ENCODE measurements at regions not wholly inside any gene's neighbourhood (a gene's known extent, or its start where the extent isn't known, plus 50 kb on each side); places are given as distances from the start of the nearest gene placed in this dataset.

DNA sequence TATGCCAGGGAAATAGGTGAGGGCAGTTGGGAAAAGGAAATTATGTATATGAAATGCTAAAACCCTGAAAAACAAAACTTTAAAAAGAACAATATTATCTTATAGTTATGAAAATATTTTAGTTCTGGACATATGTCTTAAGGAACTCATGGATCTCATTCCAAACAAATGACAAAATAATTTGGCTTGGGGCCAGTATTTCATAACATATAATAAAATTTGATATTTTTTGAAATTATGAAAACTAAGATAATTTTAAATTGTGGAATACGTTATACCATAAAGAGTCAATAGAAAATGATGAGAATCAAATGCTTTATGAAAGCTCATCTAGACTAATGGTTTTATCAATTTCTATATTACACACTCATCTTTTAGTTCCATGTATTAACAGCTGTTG, 173.8 kb upstream of the DCN start:
- DNase-seq (ENCODE audit: low spot score): no peak

DNA sequence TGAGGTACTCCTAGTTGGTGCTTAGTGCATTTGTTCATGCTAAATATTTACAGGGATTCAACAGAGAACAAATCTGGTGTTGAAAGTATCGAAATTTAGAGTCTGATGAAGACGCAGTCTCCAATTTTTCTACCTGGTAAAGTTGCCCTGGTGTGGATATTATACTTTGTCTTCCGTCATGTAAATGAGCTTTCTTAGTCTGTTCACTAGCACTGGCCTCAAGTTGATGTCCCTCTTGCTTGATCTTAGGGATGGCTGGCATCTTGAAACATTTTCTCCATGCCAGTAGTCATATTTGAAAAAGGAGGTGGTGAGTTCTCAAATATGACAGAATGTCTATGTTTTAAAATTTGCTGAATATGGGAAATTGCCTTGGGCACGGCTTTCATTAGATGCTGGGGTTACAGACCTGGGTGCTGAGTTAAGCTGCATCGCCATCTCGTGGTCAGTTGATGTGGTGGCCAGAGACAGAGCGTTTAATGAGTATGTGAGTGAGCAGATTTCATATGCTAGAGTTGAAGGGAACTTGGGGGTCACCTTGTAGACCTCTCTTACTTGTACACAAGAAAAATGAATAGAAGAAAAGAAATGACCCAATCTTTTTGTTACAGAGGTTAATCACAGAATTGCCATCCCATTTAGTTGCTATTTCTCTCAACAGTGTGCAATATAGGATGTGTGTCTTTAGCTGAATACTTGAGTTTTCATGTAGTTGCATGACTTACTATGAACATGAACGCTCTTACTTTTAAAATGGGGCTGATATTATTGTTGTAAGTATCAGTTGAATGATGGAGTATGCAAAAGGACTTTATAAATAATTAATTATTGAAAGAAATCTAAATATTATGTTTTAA, 172.8 kb upstream of the DCN start:
- peak; percentile 73 for DNase-seq (ENCODE audit: low spot score)

DNA sequence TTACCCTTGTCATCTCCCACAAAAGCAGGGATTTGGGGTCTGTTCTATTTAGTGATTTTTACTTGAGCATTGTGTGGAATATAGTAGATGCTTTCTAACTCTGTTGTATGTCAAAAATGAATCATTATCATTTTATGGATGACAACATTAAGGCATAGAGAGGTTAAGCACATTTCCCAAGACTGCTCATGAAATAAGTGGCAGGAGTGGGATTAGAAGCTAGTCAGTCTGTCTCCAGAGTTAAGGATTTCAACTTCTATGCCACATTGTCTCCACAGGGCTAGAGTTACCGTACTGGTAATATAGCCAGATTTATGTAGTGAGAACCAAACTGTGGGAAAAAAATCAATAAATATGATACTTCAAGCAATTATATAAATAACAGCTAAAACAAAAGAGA, 170.6 kb upstream of the DCN start:
- DNase-seq (ENCODE audit: low spot score): no peak

DNA sequence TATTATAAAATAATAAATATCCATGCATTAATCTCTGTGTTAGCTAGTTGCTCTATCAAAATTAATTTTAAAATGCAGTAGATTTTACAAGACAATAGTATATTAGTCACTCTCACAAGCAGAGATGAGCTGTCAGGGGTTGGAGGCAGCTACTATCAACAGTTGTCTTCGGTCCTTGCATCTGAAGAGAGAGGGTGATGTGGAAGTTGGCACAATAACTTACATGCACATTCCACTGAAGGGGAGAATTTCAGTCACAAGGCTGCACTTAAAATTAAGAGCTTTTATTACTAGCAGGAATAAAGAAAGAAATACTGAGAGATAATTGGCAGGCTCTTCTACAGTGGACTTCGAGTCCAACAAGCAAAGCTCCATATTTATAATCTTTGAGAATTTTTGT, 166.9 kb upstream of the DCN start:
- DNase-seq (ENCODE audit: low spot score): no peak

DNA sequence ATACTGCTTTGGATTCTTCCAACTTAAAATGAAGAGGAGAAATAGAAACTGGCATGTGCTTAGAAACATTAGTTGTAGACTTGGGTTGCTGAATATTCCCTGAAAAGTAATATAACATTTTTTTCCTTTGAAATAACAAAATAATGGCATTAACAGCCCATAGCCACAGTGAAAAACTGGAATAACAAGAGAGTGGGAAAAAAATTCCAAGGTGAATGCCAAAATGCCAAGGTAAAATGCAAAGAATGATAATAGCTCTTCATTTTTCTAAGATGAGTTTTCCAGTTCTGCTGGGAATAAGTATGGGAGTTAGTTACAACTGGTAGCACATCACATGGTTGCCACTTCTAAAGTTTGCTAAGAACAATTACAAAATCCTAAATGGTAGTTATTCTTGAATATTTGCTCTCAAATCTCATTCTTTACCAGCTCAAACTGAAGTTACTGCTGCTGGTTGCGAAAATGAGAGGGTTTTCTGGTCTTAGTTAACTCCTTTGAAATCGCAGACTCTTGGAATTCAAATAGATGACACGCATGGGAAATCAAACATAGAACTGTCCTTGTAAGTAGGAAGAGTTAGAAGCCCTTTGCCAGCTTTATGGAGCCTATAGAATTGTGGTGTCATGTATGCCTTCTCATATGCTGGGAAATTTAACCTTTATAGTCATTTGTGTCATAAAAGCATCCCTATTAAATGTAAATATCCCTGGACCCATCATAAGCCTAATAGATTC, 165.0 kb upstream of the DCN start:
- DNase-seq (ENCODE audit: low spot score): no peak

DNA sequence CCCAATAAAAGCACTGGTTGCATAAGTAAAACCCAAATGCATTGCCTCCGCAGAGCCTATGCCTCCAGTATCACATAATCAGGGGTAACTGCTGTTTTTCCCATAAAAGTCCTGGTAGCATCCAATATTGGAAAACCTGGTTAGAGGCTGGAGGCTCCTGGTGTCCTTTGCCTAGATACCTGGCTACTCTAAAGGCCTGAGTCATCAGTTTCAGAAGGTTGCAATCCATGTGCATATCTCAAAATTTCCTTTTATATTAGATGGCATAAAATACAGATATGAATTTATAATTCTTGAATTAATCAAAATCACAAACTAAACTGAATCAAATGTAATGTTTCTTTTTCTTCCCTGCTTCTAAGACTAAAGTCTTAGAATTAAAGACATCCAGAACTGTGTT, 164.2 kb upstream of the DCN start:
- no peak for DNase-seq (ENCODE audit: low spot score)

DNA sequence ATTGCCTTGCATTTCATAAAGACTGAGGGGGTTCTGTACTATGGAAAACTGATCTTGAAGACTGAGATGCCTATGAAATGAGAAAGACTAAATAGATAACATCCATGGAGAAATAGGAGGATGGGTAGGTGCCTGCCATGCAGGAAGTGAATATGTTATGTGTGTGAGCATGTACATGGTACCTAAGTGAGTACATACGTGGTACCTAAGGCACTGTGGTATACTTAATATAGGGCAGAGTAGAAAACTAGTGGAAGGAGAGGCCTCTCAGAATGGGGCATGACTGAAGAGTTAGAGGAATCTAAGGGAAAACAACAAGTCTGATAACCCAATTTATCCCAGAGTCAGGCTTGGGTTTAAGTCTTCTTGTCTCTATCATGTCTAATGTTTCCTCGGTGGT, 161.8 kb upstream of the DCN start:
- no peak for DNase-seq (ENCODE audit: low spot score)

DNA sequence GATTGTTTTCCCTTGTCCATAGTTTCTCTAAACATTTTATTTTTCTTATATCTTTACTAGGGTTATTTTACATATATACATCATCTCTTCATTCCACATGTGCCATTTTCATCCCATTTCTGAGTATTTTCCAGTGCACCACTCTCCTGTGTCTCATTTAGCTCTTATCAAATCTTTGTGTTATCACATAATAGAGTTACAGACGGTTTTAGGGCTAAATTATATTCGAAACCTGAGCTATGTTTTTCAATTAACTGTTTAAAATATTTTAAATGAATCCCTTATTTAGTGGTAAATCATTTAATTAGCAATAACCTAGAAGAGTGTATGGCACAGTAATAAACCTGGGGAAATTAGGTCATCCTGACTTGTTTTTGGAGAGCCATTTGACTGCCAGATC, 160.4 kb upstream of the DCN start:
- no peak for DNase-seq (ENCODE audit: low spot score)

DNA sequence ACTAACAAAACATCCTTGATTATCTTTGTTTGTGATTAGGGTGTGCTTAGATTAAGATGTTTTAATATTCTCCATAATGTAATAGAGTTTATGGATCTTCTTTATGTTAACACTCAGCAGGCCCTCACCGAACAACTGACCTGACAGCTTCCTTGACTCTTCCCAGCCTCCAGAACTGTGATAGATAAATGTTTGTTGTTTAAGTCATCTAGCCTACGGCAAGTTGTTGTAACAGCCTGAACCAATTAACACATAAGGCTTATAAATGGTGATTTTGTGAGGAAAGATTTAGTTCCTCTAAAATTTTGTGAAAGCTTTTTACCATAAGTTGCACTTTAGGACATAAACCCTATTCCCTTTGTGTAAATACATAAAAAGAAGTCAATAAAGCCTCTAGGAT, 156.5 kb upstream of the DCN start:
- no peak for DNase-seq (ENCODE audit: low spot score)

DNA sequence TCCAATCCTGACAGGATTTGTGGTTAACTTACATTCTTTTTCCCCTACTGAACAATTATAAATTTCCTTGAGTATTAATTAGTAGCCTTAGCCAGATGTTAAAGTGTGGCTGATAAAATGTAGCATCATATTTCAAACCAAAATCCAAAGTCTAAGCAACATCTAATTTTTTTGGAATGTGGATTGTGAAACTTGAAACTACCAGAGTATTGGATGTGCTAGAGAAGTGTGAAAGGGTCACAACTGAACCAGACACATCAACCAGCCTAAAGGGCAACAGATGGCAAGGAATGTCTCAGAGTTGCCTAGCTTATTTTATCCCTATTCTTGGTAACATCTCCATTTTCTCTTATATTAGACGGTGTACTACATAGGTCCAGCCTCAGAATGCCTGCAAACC, 153.1 kb upstream of the DCN start:
- no peak for DNase-seq (ENCODE audit: low spot score)

DNA sequence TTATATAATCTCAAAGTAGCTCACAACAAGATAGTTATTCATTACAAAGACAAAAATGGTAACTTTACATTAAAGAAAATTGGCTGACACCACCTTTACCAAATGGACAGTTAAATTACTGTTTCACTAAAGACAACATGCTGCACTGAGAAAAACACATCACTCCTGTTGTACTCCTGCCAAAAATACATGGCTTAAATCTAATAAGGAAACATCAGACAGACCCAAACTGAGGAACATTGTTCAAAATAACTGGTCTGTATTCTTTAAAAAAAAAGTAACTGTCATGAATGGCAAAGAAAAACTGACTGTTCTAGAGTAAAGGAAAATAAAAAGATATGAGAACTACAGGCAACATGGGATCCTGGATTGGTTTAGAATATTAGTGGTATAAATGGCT, 151.3 kb upstream of the DCN start:
- DNase-seq (ENCODE audit: low spot score): no peak

DNA sequence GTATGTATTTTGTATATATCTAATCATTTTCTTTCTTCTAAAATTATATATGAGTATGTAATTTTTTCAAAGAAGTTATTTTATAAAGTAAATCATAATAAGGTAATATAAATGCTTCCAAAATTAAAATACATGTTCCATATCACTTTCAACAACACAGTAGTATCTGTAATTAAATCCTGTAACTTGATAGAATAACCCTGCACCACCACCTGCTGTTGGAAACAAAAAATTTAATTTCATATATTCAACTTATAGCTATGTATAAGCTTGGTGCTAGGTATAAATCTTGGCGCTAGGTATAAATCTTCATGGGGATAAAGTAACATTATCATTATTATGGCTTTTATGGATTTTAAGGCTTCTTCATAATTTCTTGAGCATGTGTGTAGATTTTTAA, 149.7 kb upstream of the DCN start:
- DNase-seq (ENCODE audit: low spot score): no peak

DNA sequence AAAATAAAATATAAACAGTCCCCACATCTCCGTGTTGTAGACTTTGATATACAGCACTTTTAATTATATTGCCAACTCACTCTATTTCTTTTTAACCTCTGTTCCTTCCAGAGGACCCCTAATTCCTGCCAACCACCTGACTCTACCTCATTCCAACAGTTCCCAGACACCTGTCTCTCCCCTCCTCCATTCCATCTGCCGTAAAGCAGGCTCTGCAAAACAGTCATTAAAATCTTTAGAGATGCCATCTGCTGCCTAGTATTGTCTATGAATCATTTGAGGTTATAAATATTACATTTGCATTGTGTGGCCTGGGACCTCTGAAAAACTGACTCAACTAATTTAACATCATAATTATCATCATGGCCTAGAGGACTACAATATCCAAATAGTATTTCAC, 148.8 kb upstream of the DCN start:
- no peak for DNase-seq (ENCODE audit: low spot score)

DNA sequence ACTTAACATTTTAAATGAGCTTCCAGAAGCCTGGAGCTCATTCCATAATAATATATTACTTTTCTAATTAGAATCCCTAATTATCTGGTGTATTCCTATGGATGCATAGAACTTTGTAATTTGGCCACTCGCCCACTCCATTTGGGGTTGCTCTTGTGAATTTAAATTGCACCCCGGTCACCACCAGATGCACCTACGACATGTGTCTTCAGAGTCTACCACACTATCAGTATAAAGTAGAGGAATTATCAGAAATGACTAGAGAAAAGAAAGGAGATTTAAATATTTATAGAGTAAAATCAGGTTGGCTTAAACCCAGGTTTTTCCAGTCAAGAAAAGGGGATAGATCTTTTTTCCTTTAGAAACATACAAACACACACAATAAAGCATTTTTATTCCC, 145.8 kb upstream of the DCN start:
- DNase-seq (ENCODE audit: low spot score): no peak

DNA sequence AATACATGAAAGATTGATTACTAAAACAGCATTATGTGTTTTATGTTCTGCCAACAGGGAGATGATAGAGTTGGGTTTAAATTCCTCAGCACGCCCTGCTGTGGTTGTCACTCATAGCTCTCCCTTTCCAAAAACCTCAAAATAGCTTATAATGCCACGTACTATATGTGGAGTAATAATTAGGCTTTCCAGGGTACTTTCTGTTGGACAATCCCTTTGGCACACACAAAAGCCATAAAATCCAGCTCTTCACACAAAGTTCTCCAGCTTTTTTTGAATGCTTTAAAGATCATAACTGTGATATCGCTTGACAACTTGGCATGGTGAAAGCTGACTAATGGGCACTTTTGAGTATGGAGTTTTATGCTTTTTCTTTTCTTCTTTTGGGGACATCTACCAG, 145.3 kb upstream of the DCN start:
- no peak for DNase-seq (ENCODE audit: low spot score)

DNA sequence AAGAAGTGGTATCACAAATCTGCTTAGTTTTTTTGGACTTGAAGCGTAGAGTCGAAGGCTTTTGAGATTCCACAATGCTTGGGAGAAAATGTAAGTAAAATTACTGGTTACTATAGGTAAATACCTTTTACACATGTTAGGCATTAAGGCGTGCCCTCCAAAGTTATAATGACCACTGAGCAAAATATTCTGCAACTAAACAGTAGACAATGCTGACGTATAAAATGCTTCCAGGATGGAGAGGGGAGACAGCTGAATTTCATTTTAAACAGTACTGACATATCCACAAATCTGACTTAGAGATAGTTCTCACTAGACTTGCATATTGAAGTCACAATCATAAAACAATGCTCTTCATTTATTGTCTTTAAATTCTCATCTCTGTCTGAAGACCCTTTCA, 144.5 kb upstream of the DCN start:
- no peak for DNase-seq (ENCODE audit: low spot score)

DNA sequence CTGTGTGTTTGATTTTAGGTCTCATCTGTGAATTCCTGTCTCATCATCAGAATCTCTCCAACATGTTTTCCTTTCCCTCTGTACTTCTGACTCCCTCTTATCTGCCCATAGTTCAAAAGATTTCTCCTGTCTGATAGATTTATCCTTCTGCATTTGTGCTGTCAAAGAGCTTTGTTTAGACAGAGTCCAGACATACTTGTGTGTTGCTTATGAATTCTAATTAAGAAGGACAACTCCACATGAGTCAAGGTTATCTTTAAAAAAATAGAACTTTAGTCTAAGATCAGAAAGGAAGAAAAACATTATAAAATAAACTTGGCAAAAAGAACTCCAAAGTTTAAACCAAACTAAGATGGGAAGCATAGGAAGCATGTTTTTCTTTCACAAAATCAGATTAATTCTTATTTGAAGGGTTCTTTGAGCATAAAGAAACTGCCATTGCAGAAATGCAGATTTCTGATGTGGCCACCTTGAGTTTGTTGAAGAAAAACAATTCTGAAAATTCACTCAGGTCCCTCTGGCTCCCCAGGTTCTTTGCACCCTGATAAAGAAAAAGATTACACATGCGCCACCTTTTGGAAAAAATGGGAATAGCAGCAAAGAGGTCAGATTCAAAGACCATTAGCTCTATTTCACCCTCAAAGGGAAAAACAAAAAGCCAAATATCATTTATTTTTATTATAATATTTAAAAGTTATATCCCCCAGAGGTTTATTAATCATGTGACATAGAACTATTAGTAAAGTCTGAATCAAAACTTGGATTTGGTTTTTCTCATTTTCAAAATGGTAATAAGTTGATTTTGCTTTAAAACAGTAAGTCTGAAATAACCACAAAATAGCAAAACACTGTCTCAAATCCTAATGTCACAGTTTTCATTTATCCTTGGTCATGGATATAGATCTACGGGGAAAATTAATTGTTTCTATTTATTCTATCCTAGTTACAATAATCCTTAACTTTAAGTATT, 143.7 kb upstream of the DCN start:
- peak; percentile 60 for DNase-seq (ENCODE audit: low spot score)

DNA sequence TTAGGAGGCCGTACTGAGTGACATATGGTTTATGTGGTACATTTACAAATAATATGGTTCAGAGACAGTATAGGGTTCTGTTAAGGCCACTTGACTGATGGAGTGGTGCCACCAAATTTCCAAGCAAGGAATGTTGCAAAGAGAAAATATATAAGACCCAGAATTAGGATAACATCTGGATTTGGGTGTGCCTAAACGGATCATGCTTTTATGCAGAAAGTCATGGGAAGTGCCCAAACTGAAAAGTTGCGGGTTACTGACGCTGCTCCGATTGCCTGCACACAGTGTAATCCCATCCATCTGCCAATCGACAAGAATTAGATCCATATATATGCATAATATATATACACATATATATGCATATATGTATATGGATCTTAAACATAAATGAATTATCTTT, 138.4 kb upstream of the DCN start:
- DNase-seq (ENCODE audit: low spot score): no peak

DNA sequence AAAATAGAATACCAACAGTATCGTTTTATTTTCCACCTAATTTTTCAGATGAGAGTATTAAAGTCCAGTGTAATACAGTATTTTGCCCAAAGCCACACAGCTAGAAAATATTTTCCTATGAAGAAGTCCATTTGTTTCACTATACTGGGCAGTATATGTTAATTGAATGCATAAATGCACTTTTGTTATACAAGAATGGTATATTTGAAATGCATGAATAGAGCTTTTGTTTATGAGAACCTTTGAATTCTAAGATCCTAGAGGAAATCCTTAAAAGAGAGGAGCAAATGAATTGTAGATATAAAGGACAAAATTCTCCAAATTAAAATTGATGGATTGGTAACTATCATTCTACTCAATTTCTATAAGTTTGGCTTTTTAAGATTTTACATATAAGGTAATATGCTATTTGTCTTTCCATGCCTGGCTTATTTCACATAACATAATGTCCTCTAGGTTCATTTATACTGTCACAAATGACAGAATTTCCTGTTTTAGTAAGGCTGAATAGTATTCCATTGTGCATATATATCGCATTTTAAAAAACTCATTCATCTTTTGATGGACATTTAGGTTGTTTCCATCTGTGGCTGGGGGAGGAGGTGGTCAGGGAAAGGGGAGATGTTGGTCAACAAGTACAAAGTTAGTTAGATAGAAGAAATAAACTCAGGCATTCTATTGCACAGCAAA, 136.6 kb upstream of the DCN start:
- DNase-seq (ENCODE audit: low spot score): no peak

DNA sequence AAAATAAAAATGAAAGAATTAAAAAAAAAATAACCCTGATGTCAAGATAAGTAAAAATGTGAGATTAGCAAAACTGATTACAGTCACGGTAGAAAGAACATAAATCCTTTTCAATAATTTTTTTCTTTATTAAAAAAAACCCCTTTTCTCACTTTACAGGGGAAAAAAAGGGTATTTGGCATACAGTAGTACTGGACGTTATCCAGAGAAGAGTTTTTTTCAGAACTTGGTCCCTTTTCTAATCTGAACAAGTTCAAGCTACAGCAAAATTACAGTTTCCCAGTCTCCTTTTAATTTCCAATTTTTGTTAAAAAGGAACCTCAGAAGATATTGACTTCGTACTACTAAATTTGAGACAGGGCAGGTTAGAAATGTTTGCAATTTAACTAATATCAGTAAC, 134.7 kb upstream of the DCN start:
- no peak for DNase-seq (ENCODE audit: low spot score)

DNA sequence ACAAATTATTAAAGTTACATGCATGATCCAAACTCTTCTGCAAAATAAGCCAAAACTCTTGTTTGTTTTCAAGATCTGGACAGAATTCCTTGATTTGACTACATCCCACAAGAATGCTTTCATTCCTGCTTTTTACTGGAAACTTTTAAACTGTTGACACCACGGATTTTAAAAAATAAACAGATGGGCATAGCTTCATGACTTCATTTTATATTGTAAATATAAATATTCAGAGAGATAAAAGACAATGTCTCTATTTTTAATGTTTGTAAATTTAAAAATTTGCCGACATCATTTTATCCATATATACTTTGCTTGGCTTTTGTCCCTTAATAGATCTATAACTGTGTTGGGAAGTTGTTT, 134.3 kb upstream of the DCN start:
- DNase-seq (ENCODE audit: low spot score): no peak
